ENCODE measurements at regions not wholly inside any gene's neighbourhood (a gene's known extent, or its start where the extent isn't known, plus 50 kb on each side); places are given as distances from the start of the nearest gene placed in this dataset.

- H3K9me3 ChIP-seq (replicated peaks; ENCODE audit: low read length): no peaks in the 10 kb centered on the region
These were observed 182.0 kb upstream of the ZC3H15 start for GRCh38 chr2:186304064-186304463.

GRCh38 chr2:186306754-186307153 is 179.3 kb upstream of the ZC3H15 start:
- Histone ChIP-seq H3K27me3 (ENCODE audit: control insufficient read depth, insufficient read depth, low read length) (no peaks in the 10 kb centered on the region), H3K4me2 (ENCODE audit: low read length) (no peak overlapping the region), H3K4me1 (ENCODE audit: control insufficient read depth, insufficient read depth, low read length) (no peaks in the 10 kb centered on the region), H3K4me3 (ENCODE audit: low read length) (no peak overlapping the region), H3K9ac (ENCODE audit: low read depth, low read length) (no peak overlapping the region), H3K36me3 (ENCODE audit: insufficient read depth, low read length) (no peaks in the 10 kb centered on the region), H3K9me3 (replicated peaks; ENCODE audit: low read length) (no peaks in the 10 kb centered on the region)

More at GRCh38 chr2:186304064-186304463, 182.0 kb upstream of the ZC3H15 start:
- H3K4me3 ChIP-seq (ENCODE audit: low read length): no peak overlapping the region
- no peaks in the 10 kb centered on the region for H3K27me3 ChIP-seq (ENCODE audit: control insufficient read depth, insufficient read depth, low read length)
- no peaks in the 10 kb centered on the region for H3K4me1 ChIP-seq (ENCODE audit: control insufficient read depth, insufficient read depth, low read length)
- H3K4me2 ChIP-seq (ENCODE audit: low read length): no peak overlapping the region
- H3K36me3 ChIP-seq (ENCODE audit: insufficient read depth, low read length): no peaks in the 10 kb centered on the region
- no peak overlapping the region for H3K9ac ChIP-seq (ENCODE audit: low read depth, low read length)

- no peaks in the 10 kb centered on the region for H3K4me1 ChIP-seq (ENCODE audit: control insufficient read depth, insufficient read depth, low read length)
- no peaks in the 10 kb centered on the region for H3K27me3 ChIP-seq (ENCODE audit: control insufficient read depth, insufficient read depth, low read length)
These were observed 178.2 kb upstream of the ZC3H15 start for GRCh38 chr2:186307871-186308270.

GRCh38 chr2:186308347-186308746 is 177.7 kb upstream of the ZC3H15 start:
- H3K27me3 ChIP-seq (ENCODE audit: control insufficient read depth, insufficient read depth, low read length): no peaks in the 10 kb centered on the region
- H3K36me3 ChIP-seq (ENCODE audit: insufficient read depth, low read length): no peaks in the 10 kb centered on the region
- no peak overlapping the region for H3K4me2 ChIP-seq (ENCODE audit: low read length)
- H3K4me3 ChIP-seq (ENCODE audit: low read length): no peak overlapping the region
- no peaks in the 10 kb centered on the region for H3K9me3 ChIP-seq (replicated peaks; ENCODE audit: low read length)
- no peak overlapping the region for H3K9ac ChIP-seq (ENCODE audit: low read depth, low read length)
- no peaks in the 10 kb centered on the region for H3K4me1 ChIP-seq (ENCODE audit: control insufficient read depth, insufficient read depth, low read length)

More at GRCh38 chr2:186307871-186308270, 178.2 kb upstream of the ZC3H15 start:
- Histone ChIP-seq H3K4me2 (ENCODE audit: low read length) (no peak overlapping the region), H3K9me3 (replicated peaks; ENCODE audit: low read length) (no peaks in the 10 kb centered on the region), H3K36me3 (ENCODE audit: insufficient read depth, low read length) (no peaks in the 10 kb centered on the region), H3K9ac (ENCODE audit: low read depth, low read length) (no peak overlapping the region), H3K4me3 (ENCODE audit: low read length) (no peak overlapping the region)

- Histone ChIP-seq H3K4me2 (ENCODE audit: low read length) (no peak overlapping the region), H3K9me3 (replicated peaks; ENCODE audit: low read length) (no peaks in the 10 kb centered on the region), H3K4me1 (ENCODE audit: control insufficient read depth, insufficient read depth, low read length) (no peaks in the 10 kb centered on the region), H3K9ac (ENCODE audit: low read depth, low read length) (no peak overlapping the region), H3K36me3 (ENCODE audit: insufficient read depth, low read length) (no peaks in the 10 kb centered on the region), H3K4me3 (ENCODE audit: low read length) (no peak overlapping the region), H3K27me3 (ENCODE audit: control insufficient read depth, insufficient read depth, low read length) (no peaks in the 10 kb centered on the region)
These were observed 176.2 kb upstream of the ZC3H15 start for GRCh38 chr2:186309901-186310300.

GRCh38 chr2:186319105-186319504 is 167.0 kb upstream of the ZC3H15 start:
- no peak overlapping the region for H3K9ac ChIP-seq (ENCODE audit: low read depth, low read length)
- H3K36me3 ChIP-seq (ENCODE audit: insufficient read depth, low read length): no peaks in the 10 kb centered on the region

GRCh38 chr2:186325827-186326535 is 160.1 kb upstream of the ZC3H15 start:
- H3K4me1 ChIP-seq (ENCODE audit: control insufficient read depth, insufficient read depth, low read length): no peaks in the 10 kb centered on the region
- H3K36me3 ChIP-seq (ENCODE audit: insufficient read depth, low read length): no peaks in the 10 kb centered on the region
- no peak overlapping the region for H3K4me2 ChIP-seq (ENCODE audit: low read length)
- no peak overlapping the region for H3K4me3 ChIP-seq (ENCODE audit: low read length)
- H3K9me3 ChIP-seq (replicated peaks; ENCODE audit: low read length): no peaks in the 10 kb centered on the region
- H3K9ac ChIP-seq (ENCODE audit: low read depth, low read length): no peak overlapping the region
- H3K27me3 ChIP-seq (ENCODE audit: control insufficient read depth, insufficient read depth, low read length): no peaks in the 10 kb centered on the region

More at GRCh38 chr2:186319105-186319504, 167.0 kb upstream of the ZC3H15 start:
- H3K4me3 ChIP-seq (ENCODE audit: low read length): no peak overlapping the region
- no peaks in the 10 kb centered on the region for H3K27me3 ChIP-seq (ENCODE audit: control insufficient read depth, insufficient read depth, low read length)
- no peaks in the 10 kb centered on the region for H3K4me1 ChIP-seq (ENCODE audit: control insufficient read depth, insufficient read depth, low read length)
- no peak overlapping the region for H3K4me2 ChIP-seq (ENCODE audit: low read length)
- no peaks in the 10 kb centered on the region for H3K9me3 ChIP-seq (replicated peaks; ENCODE audit: low read length)

- Histone ChIP-seq H3K4me2 (ENCODE audit: low read length) (no peak overlapping the region), H3K27me3 (ENCODE audit: control insufficient read depth, insufficient read depth, low read length) (no peaks in the 10 kb centered on the region), H3K9me3 (replicated peaks; ENCODE audit: low read length) (no peaks in the 10 kb centered on the region), H3K4me1 (ENCODE audit: control insufficient read depth, insufficient read depth, low read length) (no peaks in the 10 kb centered on the region), H3K9ac (ENCODE audit: low read depth, low read length) (no peak overlapping the region), H3K4me3 (ENCODE audit: low read length) (no peak overlapping the region), H3K36me3 (ENCODE audit: insufficient read depth, low read length) (no peaks in the 10 kb centered on the region)
These were observed 158.7 kb upstream of the ZC3H15 start for GRCh38 chr2:186327251-186327868.

GRCh38 chr2:186328838-186329237 is 157.2 kb upstream of the ZC3H15 start:
- H3K4me2 ChIP-seq (ENCODE audit: low read length): no peak overlapping the region

GRCh38 chr2:186330050-186330449 is 156.0 kb upstream of the ZC3H15 start:
- no peak overlapping the region for H3K9ac ChIP-seq (ENCODE audit: low read depth, low read length)
- H3K4me3 ChIP-seq (ENCODE audit: low read length): no peak overlapping the region
- H3K9me3 ChIP-seq (replicated peaks; ENCODE audit: low read length): no peaks in the 10 kb centered on the region
- no peaks in the 10 kb centered on the region for H3K36me3 ChIP-seq (ENCODE audit: insufficient read depth, low read length)
- no peaks in the 10 kb centered on the region for H3K27me3 ChIP-seq (ENCODE audit: control insufficient read depth, insufficient read depth, low read length)
- no peaks in the 10 kb centered on the region for H3K4me1 ChIP-seq (ENCODE audit: control insufficient read depth, insufficient read depth, low read length)
- H3K4me2 ChIP-seq (ENCODE audit: low read length): no peak overlapping the region

More at GRCh38 chr2:186328838-186329237, 157.2 kb upstream of the ZC3H15 start:
- H3K36me3 ChIP-seq (ENCODE audit: insufficient read depth, low read length): no peaks in the 10 kb centered on the region
- H3K9me3 ChIP-seq (replicated peaks; ENCODE audit: low read length): no peaks in the 10 kb centered on the region
- no peaks in the 10 kb centered on the region for H3K27me3 ChIP-seq (ENCODE audit: control insufficient read depth, insufficient read depth, low read length)
- H3K4me3 ChIP-seq (ENCODE audit: low read length): no peak overlapping the region
- no peak overlapping the region for H3K9ac ChIP-seq (ENCODE audit: low read depth, low read length)
- no peaks in the 10 kb centered on the region for H3K4me1 ChIP-seq (ENCODE audit: control insufficient read depth, insufficient read depth, low read length)

- Histone ChIP-seq H3K4me2 (ENCODE audit: low read length) (peak overlapping the region; percentile 19), H3K36me3 (ENCODE audit: insufficient read depth, low read length) (no peaks in the 10 kb centered on the region), H3K9me3 (replicated peaks; ENCODE audit: low read length) (no peaks in the 10 kb centered on the region), H3K9ac (ENCODE audit: low read depth, low read length) (no peak overlapping the region), H3K27me3 (ENCODE audit: control insufficient read depth, insufficient read depth, low read length) (no peaks in the 10 kb centered on the region), H3K4me1 (ENCODE audit: control insufficient read depth, insufficient read depth, low read length) (peaks cover 6% of the 10 kb centered on the region), H3K4me3 (ENCODE audit: low read length) (no peak overlapping the region)
These were observed 146.3 kb upstream of the ZC3H15 start for GRCh38 chr2:186339716-186340115.

GRCh38 chr2:186342029-186342428 is 144.0 kb upstream of the ZC3H15 start:
- H3K4me3 ChIP-seq (ENCODE audit: low read length): no peak overlapping the region
- H3K36me3 ChIP-seq (ENCODE audit: insufficient read depth, low read length): no peaks in the 10 kb centered on the region
- peaks cover 6% of the 10 kb centered on the region for H3K4me1 ChIP-seq (ENCODE audit: control insufficient read depth, insufficient read depth, low read length)
- no peak overlapping the region for H3K4me2 ChIP-seq (ENCODE audit: low read length)
- H3K9ac ChIP-seq (ENCODE audit: low read depth, low read length): no peak overlapping the region
- H3K9me3 ChIP-seq (replicated peaks; ENCODE audit: low read length): no peaks in the 10 kb centered on the region
- H3K27me3 ChIP-seq (ENCODE audit: control insufficient read depth, insufficient read depth, low read length): no peaks in the 10 kb centered on the region

Measured in skeletal muscle satellite cell (primary cell).